Keratinocyte (primary cell): ENCODE measurements at regions not wholly inside any gene's neighbourhood (a gene's known extent, or its start where the extent isn't known, plus 50 kb on each side); places are given as distances from the start of the nearest gene placed in this dataset.

Experiments
- DNase-seq: peaks from one replicate; pipeline ENCODE4 v3.0.0-alpha.2; 2011; ENCODE audit warnings: low read depth, missing footprints, low spot score
- FAIRE-seq: peaks from 2 replicates; lab custom pipeline; 2011; peaks lifted over from hg19 to GRCh38; lab: Jason Lieb, UNC
- H2AFZ ChIP-seq: 2 replicates; pipeline ENCODE4 v1.6.0; 2012; ENCODE audit warnings: low read length, control low read depth, inconsistent platforms; ENCODE audit not compliant: control insufficient read depth
- H3K27ac ChIP-seq: 2 replicates; pipeline ENCODE4 v1.5.1; 2011; ENCODE audit warnings: low read length; ENCODE audit not compliant: control insufficient read depth, insufficient read depth
- H3K27me3 ChIP-seq: 3 replicates; pipeline ENCODE4 v1.6.0; 2011; ENCODE audit warnings: low read length; ENCODE audit not compliant: control insufficient read depth, insufficient read depth; ENCODE audit errors: extremely low read depth
- H3K36me3 ChIP-seq, 2 experiments: 2 replicates in 1 of 2; 3 replicates in 1 of 2; pipeline ENCODE4 v1.5.1; 2011; ENCODE audit warnings: low read length in 2 of 2, mild to moderate bottlenecking in 1 of 2; ENCODE audit not compliant: control insufficient read depth in 2 of 2, insufficient read depth in 2 of 2; ENCODE audit errors: extremely low read depth in 1 of 2
- H3K4me1 ChIP-seq: 3 replicates; pipeline ENCODE4 v1.5.1; 2011; ENCODE audit warnings: low read length; ENCODE audit not compliant: control insufficient read depth, insufficient read depth; ENCODE audit errors: extremely low read depth
- H3K4me2 ChIP-seq: 3 replicates; pipeline ENCODE4 v1.6.0; 2011; ENCODE audit warnings: low read depth, low read length; ENCODE audit not compliant: control insufficient read depth, insufficient read depth; ENCODE audit errors: extremely low read depth
- H3K4me3 ChIP-seq, 3 experiments: fragments of 200-600 bp in 1 of 3; sonication (generic) in 1 of 3; 2 replicates in 2 of 3; 3 replicates in 1 of 3; pipeline ENCODE4 v1.5.1; 2011 to 2016; ENCODE audit warnings: low read length in 3 of 3, mild to moderate bottlenecking in 3 of 3, control low read depth in 2 of 3, inconsistent platforms in 1 of 3, low read depth in 1 of 3, mixed read lengths in 1 of 3, mixed run types in 1 of 3, moderate library complexity in 1 of 3; ENCODE audit not compliant: control insufficient read depth in 2 of 3, insufficient read depth in 2 of 3; ENCODE audit errors: extremely low read depth in 1 of 3
- H3K79me2 ChIP-seq: 2 replicates; pipeline ENCODE4 v1.6.0; 2012; ENCODE audit warnings: low read length; ENCODE audit not compliant: control insufficient read depth, insufficient read depth
- H3K9ac ChIP-seq: 3 replicates; pipeline ENCODE4 v1.6.0; 2011; ENCODE audit warnings: low read length; ENCODE audit not compliant: control insufficient read depth, insufficient read depth; ENCODE audit errors: extremely low read depth
- H3K9me1 ChIP-seq: 3 replicates; pipeline ENCODE4 v1.6.0; 2011; ENCODE audit warnings: low read length; ENCODE audit not compliant: control insufficient read depth, insufficient read depth; ENCODE audit errors: extremely low read depth
- H3K9me3 ChIP-seq: 2 replicates; pipeline ENCODE4 v1.5.1; 2012; ENCODE audit warnings: low read depth, low read length; ENCODE audit not compliant: control insufficient read depth
- H4K20me1 ChIP-seq: 3 replicates; pipeline ENCODE4 v1.6.0; 2011; ENCODE audit warnings: low read length; ENCODE audit not compliant: control insufficient read depth, insufficient read depth; ENCODE audit errors: extremely low read depth
- CTCF ChIP-seq, 3 experiments: IDR thresholded peaks in 1 of 3; conservative IDR thresholded peaks in 1 of 3; optimal IDR thresholded peaks in 1 of 3; 2 replicates in 2 of 3; 3 replicates in 1 of 3; pipeline versions ENCODE3 to v1.5.1; 2011; ENCODE audit warnings: low read length in 3 of 3, mild to moderate bottlenecking in 3 of 3, moderate library complexity in 2 of 3, control low read depth in 1 of 3, inconsistent platforms in 1 of 3; ENCODE audit not compliant: insufficient read depth in 2 of 3; ENCODE audit errors: extremely low read depth in 1 of 3
- EZH2 ChIP-seq: IDR thresholded peaks from one replicate; pipeline ENCODE4 v1.6.1; 2012; ENCODE audit warnings: inconsistent platforms, mild to moderate bottlenecking, low read length, moderate library complexity
- dilution Hi-C: fragments of 300-500 bp; cut with MboI; formaldehyde crosslinking; loops from one replicate; pipeline ENCODE4 v1.7.0; 2020; ENCODE audit warnings: low sequenced_read_pairs; ENCODE audit not compliant: extremely low pct_ligation_motif_present

GRCh38 chr5:36820900-36821299 lies 55.7 kb upstream of the NIPBL start:
- H3K9me3 ChIP-seq: no peaks in the 10 kb centered on the region
- H3K9ac ChIP-seq: no peak overlapping the region
- no peak overlapping the region for H3K4me3 ChIP-seq
- dilution Hi-C loops: no loop called here
- no peaks in the 10 kb centered on the region for H3K36me3 ChIP-seq
- H3K9me1 ChIP-seq: no peaks in the 10 kb centered on the region
- H3K27me3 ChIP-seq: no peaks in the 10 kb centered on the region
- no peak overlapping the region for H3K27ac ChIP-seq
- FAIRE-seq (no peak), DNase-seq (no peak)
- TF ChIP-seq CTCF (optimal IDR thresholded peaks at IDR 0.05 in 1 of 3, IDR thresholded peaks at IDR 0.05 in 1 of 3, conservative IDR thresholded peaks at IDR 0.05 in 1 of 3; ENCODE audit: extremely low read depth in 1 of 3, insufficient read depth in 2 of 3, low read length in 3 of 3) (no peak), EZH2 (no peak)
- H3K4me1 ChIP-seq: no peaks in the 10 kb centered on the region
- H2AFZ ChIP-seq: no peak overlapping the region
- no peaks in the 10 kb centered on the region for H3K79me2 ChIP-seq
- no peaks in the 10 kb centered on the region for H4K20me1 ChIP-seq
- no peak overlapping the region for H3K4me2 ChIP-seq

GRCh38 chr5:36826694-36827093 lies 49.9 kb upstream of the NIPBL start:
- DNase-seq: no peak
- Histone ChIP-seq H3K4me3 (no peak overlapping the region), H3K4me2 (no peak overlapping the region), H3K27me3 (no peaks in the 10 kb centered on the region), H3K9ac (no peak overlapping the region), H3K36me3 (no peaks in the 10 kb centered on the region), H3K79me2 (no peaks in the 10 kb centered on the region), H3K4me1 (no peaks in the 10 kb centered on the region), H3K27ac (no peak overlapping the region), H3K9me3 (no peaks in the 10 kb centered on the region), H4K20me1 (no peaks in the 10 kb centered on the region), H2AFZ (no peak overlapping the region), H3K9me1 (no peaks in the 10 kb centered on the region)
- dilution Hi-C loops: no loop called here
- no peak for FAIRE-seq
- TF ChIP-seq EZH2 (no peak), CTCF (optimal IDR thresholded peaks at IDR 0.05 in 1 of 3, IDR thresholded peaks at IDR 0.05 in 1 of 3, conservative IDR thresholded peaks at IDR 0.05 in 1 of 3; ENCODE audit: extremely low read depth in 1 of 3, insufficient read depth in 2 of 3, low read length in 3 of 3) (no peak)
